ENCODE measurements at regions not wholly inside any gene's neighbourhood (a gene's known extent, or its start where the extent isn't known, plus 50 kb on each side); places are given as distances from the start of the nearest gene placed in this dataset.

DNA sequence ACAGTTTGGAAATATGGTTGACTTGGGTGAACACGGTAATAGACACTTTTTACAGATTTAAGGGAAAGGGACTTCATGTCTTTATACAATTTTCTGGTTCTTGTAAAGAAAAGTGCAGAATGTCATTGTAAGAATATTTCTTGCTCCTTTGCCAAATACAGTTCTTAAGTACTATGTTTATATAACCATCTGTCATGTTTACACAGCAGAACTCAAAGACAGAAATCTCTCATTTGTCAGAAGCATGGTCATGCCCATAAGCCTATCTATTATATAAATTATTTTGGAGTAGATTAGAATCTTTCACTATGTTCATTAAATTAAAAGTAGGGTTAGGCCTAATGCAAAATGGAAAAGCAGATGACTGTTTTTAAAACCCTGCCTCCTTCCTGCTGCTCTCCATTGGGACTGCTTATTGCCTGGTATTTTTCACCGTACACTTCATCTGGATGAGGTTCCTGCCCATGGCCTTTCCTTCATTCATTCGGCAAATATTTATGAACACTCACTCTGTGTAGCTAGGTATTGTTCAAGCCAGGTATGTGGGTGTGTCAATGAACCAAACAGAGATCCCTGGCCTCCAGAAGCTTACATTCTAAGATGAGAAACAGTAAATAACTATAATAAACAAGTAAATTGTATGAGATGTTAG lies 558.1 kb downstream of the NR2F1-AS1 start:
- Histone ChIP-seq H3K4me1 (ENCODE audit: insufficient read depth, low read length, poor library complexity, severe bottlenecking) (no peaks in the 10 kb centered on the region), H3K9me2 (replicated peaks; ENCODE audit: low read depth, low read length) (no peaks in the 10 kb centered on the region), H3K36me3 (ENCODE audit: insufficient read depth, low read length) (no peaks in the 10 kb centered on the region), H3K9ac (ENCODE audit: low read depth, low read length, poor library complexity, severe bottlenecking) (no peak overlapping the region), H3K79me2 (ENCODE audit: insufficient read depth, low read length) (no peaks in the 10 kb centered on the region), H3K9me3 (ENCODE audit: insufficient read depth, low read depth, low read length) (no peaks in the 10 kb centered on the region), H3F3A (ENCODE audit: low read depth) (no peaks in the 10 kb centered on the region), H3K4me2 (ENCODE audit: low read depth, low read length, poor library complexity, severe bottlenecking) (no peak overlapping the region), H2AFZ (ENCODE audit: low read length) (no peak overlapping the region), H3K4me3 (ENCODE audit: low read length, poor library complexity, severe bottlenecking) (no peak overlapping the region), H3K27me3 (ENCODE audit: insufficient read depth, low read length, poor library complexity, severe bottlenecking) (no peaks in the 10 kb centered on the region), H4K20me1 (ENCODE audit: insufficient read depth, low read length, poor library complexity, severe bottlenecking) (no peaks in the 10 kb centered on the region)
- TF ChIP-seq, protein P1, sequence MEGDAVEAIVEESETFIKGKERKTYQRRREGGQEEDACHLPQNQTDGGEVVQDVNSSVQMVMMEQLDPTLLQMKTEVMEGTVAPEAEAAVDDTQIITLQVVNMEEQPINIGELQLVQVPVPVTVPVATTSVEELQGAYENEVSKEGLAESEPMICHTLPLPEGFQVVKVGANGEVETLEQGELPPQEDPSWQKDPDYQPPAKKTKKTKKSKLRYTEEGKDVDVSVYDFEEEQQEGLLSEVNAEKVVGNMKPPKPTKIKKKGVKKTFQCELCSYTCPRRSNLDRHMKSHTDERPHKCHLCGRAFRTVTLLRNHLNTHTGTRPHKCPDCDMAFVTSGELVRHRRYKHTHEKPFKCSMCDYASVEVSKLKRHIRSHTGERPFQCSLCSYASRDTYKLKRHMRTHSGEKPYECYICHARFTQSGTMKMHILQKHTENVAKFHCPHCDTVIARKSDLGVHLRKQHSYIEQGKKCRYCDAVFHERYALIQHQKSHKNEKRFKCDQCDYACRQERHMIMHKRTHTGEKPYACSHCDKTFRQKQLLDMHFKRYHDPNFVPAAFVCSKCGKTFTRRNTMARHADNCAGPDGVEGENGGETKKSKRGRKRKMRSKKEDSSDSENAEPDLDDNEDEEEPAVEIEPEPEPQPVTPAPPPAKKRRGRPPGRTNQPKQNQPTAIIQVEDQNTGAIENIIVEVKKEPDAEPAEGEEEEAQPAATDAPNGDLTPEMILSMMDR (conservative IDR thresholded peaks at IDR 0.05; ENCODE audit: low read length) = no peak
- no peak for TF ChIP-seq EZH2phosphoT487 (IDR thresholded peaks at IDR 0.05; ENCODE audit: borderline replicate concordance)

DNA sequence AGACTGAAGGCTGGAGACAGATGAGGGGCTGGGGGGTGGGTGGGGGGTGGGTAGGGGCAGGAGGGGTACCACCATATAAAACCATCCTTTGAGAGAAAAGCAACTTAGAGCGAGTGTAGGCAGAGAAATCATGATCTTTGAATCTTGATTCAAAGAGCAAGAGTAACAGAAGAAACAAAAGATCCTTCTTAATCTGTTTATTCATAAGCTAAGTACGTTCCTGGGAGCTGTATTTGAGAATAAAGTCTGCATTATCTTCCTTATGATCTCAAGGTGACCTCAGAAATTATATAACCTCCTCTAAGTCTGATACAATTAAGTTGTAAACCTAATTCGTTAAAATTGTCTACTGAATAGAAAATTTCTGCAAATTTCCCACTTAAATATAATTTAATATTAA lies 558.8 kb downstream of the NR2F1-AS1 start:
- H3K9me2 ChIP-seq (replicated peaks; ENCODE audit: low read depth, low read length) = no peaks in the 10 kb centered on the region

DNA sequence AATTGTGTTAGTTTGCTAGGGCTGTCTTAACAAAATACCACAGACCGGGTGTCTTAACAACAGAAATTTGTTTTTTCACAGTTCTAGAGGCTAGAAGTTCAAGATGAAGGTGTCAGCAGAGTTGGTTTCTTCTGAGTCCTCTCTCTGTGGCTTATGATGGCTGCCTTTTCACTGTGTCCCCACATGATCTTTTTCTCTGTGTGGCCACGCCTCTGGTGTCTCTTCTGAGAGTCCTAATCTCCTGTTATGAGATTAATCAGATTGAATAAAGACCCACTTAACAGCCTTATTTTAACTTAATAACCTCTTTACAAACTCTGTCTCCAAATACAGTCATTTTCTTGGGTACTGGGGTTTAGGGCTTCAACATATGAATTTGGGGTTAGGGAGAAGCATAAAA lies 561.1 kb downstream of the NR2F1-AS1 start:
- Histone ChIP-seq H4K20me1 (ENCODE audit: insufficient read depth, low read length, poor library complexity, severe bottlenecking) (no peaks in the 10 kb centered on the region), H3K79me2 (ENCODE audit: insufficient read depth, low read length) (no peaks in the 10 kb centered on the region), H3K4me1 (ENCODE audit: insufficient read depth, low read length, poor library complexity, severe bottlenecking) (no peaks in the 10 kb centered on the region), H3K9me2 (replicated peaks; ENCODE audit: low read depth, low read length) (no peaks in the 10 kb centered on the region), H3K4me3 (ENCODE audit: low read length, poor library complexity, severe bottlenecking) (no peak overlapping the region), H3K9me3 (ENCODE audit: insufficient read depth, low read depth, low read length) (no peaks in the 10 kb centered on the region), H3F3A (ENCODE audit: low read depth) (no peaks in the 10 kb centered on the region), H3K27me3 (ENCODE audit: insufficient read depth, low read length, poor library complexity, severe bottlenecking) (no peaks in the 10 kb centered on the region), H3K4me2 (ENCODE audit: low read depth, low read length, poor library complexity, severe bottlenecking) (no peak overlapping the region), H2AFZ (ENCODE audit: low read length) (no peak overlapping the region), H3K9ac (ENCODE audit: low read depth, low read length, poor library complexity, severe bottlenecking) (no peak overlapping the region), H3K36me3 (ENCODE audit: insufficient read depth, low read length) (no peaks in the 10 kb centered on the region)
- TF ChIP-seq, protein P1 (conservative IDR thresholded peaks at IDR 0.05; ENCODE audit: low read length) = no peak
- no peak for TF ChIP-seq EZH2phosphoT487 (IDR thresholded peaks at IDR 0.05; ENCODE audit: borderline replicate concordance)

More for the DNA sequence above, 558.8 kb downstream of the NR2F1-AS1 start:
- Histone ChIP-seq H3K4me1 (ENCODE audit: insufficient read depth, low read length, poor library complexity, severe bottlenecking) (no peaks in the 10 kb centered on the region), H2AFZ (ENCODE audit: low read length) (no peak overlapping the region), H3F3A (ENCODE audit: low read depth) (no peaks in the 10 kb centered on the region), H3K9me3 (ENCODE audit: insufficient read depth, low read depth, low read length) (no peaks in the 10 kb centered on the region), H3K9ac (ENCODE audit: low read depth, low read length, poor library complexity, severe bottlenecking) (no peak overlapping the region), H3K4me2 (ENCODE audit: low read depth, low read length, poor library complexity, severe bottlenecking) (no peak overlapping the region), H3K36me3 (ENCODE audit: insufficient read depth, low read length) (no peaks in the 10 kb centered on the region), H3K4me3 (ENCODE audit: low read length, poor library complexity, severe bottlenecking) (no peak overlapping the region), H3K79me2 (ENCODE audit: insufficient read depth, low read length) (no peaks in the 10 kb centered on the region), H4K20me1 (ENCODE audit: insufficient read depth, low read length, poor library complexity, severe bottlenecking) (no peaks in the 10 kb centered on the region), H3K27me3 (ENCODE audit: insufficient read depth, low read length, poor library complexity, severe bottlenecking) (no peaks in the 10 kb centered on the region)
- TF ChIP-seq EZH2phosphoT487 (IDR thresholded peaks at IDR 0.05; ENCODE audit: borderline replicate concordance) = no peak
- TF ChIP-seq, protein P1 (conservative IDR thresholded peaks at IDR 0.05; ENCODE audit: low read length) = no peak

Data from Loucy (cell line).